ENCODE measurements at regions not wholly inside any gene's neighbourhood (a gene's known extent, or its start where the extent isn't known, plus 50 kb on each side); places are given as distances from the start of the nearest gene placed in this dataset.

DNA sequence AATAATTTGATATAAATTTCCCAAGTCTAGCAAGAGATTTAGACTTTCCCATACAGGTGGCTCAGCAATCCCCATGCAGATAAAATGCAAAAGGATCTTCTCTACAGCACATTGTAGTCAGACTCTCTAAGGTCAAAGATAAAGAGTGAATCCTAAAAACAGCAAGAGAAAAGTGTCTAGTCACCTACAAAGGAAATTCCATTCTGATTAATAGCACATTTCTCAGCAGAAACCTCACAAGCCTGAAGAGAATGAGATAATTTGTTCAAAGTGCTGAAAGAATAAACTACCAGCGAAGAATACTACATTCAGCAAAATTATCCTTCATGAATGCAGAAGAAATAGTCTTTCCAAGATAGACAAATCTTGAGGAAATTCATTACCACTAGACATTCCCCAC is 493.3 kb downstream of the PRELID2 start:
- TF ChIP-seq, protein P1, sequence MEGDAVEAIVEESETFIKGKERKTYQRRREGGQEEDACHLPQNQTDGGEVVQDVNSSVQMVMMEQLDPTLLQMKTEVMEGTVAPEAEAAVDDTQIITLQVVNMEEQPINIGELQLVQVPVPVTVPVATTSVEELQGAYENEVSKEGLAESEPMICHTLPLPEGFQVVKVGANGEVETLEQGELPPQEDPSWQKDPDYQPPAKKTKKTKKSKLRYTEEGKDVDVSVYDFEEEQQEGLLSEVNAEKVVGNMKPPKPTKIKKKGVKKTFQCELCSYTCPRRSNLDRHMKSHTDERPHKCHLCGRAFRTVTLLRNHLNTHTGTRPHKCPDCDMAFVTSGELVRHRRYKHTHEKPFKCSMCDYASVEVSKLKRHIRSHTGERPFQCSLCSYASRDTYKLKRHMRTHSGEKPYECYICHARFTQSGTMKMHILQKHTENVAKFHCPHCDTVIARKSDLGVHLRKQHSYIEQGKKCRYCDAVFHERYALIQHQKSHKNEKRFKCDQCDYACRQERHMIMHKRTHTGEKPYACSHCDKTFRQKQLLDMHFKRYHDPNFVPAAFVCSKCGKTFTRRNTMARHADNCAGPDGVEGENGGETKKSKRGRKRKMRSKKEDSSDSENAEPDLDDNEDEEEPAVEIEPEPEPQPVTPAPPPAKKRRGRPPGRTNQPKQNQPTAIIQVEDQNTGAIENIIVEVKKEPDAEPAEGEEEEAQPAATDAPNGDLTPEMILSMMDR (IDR thresholded peaks at IDR 0.05), result no peak
- no peak for DNase-seq (ENCODE audit: extremely low spot score, unreplicated experiment)
- Mint-ChIP-seq H3K27me3 (ENCODE audit: unreplicated experiment) (no peaks in the 10 kb centered on the region), H3K9me3 (ENCODE audit: unreplicated experiment) (no peaks in the 10 kb centered on the region), H3K27ac (ENCODE audit: unreplicated experiment) (no peak overlapping the region), H3K36me3 (ENCODE audit: unreplicated experiment) (peaks cover 7% of the 10 kb centered on the region), H3K4me3 (ENCODE audit: unreplicated experiment) (no peak overlapping the region), H3K4me1 (ENCODE audit: unreplicated experiment) (peaks cover 14% of the 10 kb centered on the region)

DNA sequence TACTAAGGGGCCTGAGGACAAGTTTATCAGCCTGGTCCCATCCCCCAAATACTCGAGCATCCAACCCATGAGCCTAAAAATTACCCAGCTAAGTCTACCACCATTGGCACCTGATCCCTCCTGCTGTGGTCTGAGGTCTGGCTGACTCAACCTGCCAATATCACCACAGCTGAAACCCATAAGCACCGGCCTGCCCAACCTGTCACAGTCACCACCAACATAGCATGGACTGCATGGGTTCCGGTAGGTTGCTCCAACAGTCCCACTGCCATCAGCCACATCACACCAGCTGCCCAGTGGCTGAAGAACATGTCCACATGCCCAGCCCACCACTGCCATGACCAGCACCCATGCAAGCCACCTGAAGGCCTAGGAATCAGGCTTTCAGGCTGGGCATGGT is 495.0 kb downstream of the PRELID2 start:
- H3K9me3 Mint-ChIP-seq (ENCODE audit: unreplicated experiment), result peaks cover 4% of the 10 kb centered on the region
- TF ChIP-seq, protein P1 (IDR thresholded peaks at IDR 0.05), result no peak
- H3K27ac Mint-ChIP-seq (ENCODE audit: unreplicated experiment), result no peak overlapping the region
- H3K36me3 Mint-ChIP-seq (ENCODE audit: unreplicated experiment), result peaks cover 7% of the 10 kb centered on the region
- no peak overlapping the region for H3K4me3 Mint-ChIP-seq (ENCODE audit: unreplicated experiment)
- H3K27me3 Mint-ChIP-seq (ENCODE audit: unreplicated experiment), result no peaks in the 10 kb centered on the region
- no peaks in the 10 kb centered on the region for H3K4me1 Mint-ChIP-seq (ENCODE audit: unreplicated experiment)
- no peak for DNase-seq (ENCODE audit: extremely low spot score, unreplicated experiment)

DNA sequence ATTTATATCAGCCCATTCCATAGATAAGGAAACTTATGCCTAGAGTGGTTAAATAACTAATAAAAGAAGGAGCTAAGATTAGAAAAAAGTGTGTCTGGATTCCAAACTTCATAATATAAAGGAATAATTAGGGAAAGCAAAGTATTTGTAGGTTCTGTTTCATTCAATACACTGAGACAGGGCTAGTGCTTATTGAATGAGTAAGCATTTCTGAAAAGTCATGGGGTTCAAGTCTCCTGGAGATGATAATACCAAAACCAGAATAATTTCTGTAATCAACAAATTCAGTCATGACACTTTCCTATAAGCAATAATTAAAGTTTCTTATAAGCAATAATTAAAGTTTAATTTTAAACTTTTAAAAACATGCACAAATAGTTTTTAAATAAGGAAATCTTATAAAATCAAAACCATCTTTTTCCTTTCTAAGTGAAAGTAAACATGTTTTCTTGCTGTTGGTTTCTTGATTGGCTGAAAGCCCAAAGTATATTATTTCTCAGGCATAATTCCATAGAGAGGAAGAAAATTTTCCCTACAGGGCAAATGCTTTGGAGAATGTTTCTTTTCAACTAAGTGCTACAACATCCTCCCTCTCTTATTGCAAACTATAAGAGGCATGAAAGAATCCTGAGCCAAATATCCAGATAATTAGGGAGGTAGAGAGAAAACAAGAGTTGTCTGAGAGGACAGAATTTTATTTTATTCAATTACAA is 510.2 kb downstream of the PRELID2 start:
- TF ChIP-seq, protein P1 (IDR thresholded peaks at IDR 0.05), result no peak
- no peak for DNase-seq (ENCODE audit: extremely low spot score, unreplicated experiment)
- no peaks in the 10 kb centered on the region for H3K36me3 Mint-ChIP-seq (ENCODE audit: unreplicated experiment)
- H3K27ac Mint-ChIP-seq (ENCODE audit: unreplicated experiment), result peak overlapping the region; percentile 87
- peaks cover 26% of the 10 kb centered on the region for H3K4me1 Mint-ChIP-seq (ENCODE audit: unreplicated experiment)
- H3K27me3 Mint-ChIP-seq (ENCODE audit: unreplicated experiment), result no peaks in the 10 kb centered on the region
- peaks cover 7% of the 10 kb centered on the region for H3K9me3 Mint-ChIP-seq (ENCODE audit: unreplicated experiment)
- no peak overlapping the region for H3K4me3 Mint-ChIP-seq (ENCODE audit: unreplicated experiment)

DNA sequence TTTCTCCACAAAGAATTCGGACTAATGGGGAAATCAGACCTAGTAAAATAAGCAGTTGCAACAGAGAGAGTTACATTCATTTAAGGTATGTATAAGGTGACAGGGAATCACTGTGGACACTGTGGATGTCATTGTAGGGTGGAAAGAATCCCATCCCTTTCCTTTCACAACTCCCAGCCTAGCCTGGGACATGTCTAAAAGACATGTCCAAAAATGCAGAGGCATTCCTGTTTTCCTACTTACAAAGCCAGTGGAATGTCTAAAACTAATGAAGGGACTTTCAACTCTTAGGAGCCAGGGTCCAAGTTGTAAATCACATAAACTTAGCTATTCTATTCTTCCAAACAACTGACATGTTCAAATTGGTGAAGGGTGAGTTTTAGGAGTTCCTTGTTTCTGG is 511.0 kb downstream of the PRELID2 start:
- no peaks in the 10 kb centered on the region for H3K27me3 Mint-ChIP-seq (ENCODE audit: unreplicated experiment)
- H3K27ac Mint-ChIP-seq (ENCODE audit: unreplicated experiment), result peak overlapping the region; percentile 87
- no peak overlapping the region for H3K4me3 Mint-ChIP-seq (ENCODE audit: unreplicated experiment)
- peaks cover 26% of the 10 kb centered on the region for H3K4me1 Mint-ChIP-seq (ENCODE audit: unreplicated experiment)
- H3K36me3 Mint-ChIP-seq (ENCODE audit: unreplicated experiment), result no peaks in the 10 kb centered on the region
- TF ChIP-seq, protein P1 (IDR thresholded peaks at IDR 0.05), result no peak
- H3K9me3 Mint-ChIP-seq (ENCODE audit: unreplicated experiment), result no peaks in the 10 kb centered on the region
- DNase-seq (ENCODE audit: extremely low spot score, unreplicated experiment), result no peak

DNA sequence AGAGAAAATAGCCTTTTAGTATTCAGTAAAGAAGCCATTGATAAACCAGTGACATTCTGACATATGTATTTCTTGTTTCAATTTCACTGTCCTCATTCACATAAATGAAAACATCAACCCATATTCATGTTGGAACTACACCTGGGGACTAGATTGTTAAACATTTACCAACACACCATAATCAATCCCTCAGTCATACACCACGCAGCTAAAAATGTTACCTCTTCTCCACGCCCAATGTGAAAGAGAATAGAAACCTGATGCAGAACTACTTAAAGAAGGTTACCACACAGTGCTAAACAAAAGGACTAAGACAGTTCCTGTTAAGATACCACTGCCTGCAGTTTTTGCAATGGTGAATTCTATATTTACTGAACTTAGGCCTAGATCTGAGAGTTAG is 518.9 kb downstream of the PRELID2 start:
- TF ChIP-seq, protein P1 (IDR thresholded peaks at IDR 0.05), result no peak
- DNase-seq (ENCODE audit: extremely low spot score, unreplicated experiment), result no peak
- no peaks in the 10 kb centered on the region for H3K27me3 Mint-ChIP-seq (ENCODE audit: unreplicated experiment)
- no peaks in the 10 kb centered on the region for H3K4me1 Mint-ChIP-seq (ENCODE audit: unreplicated experiment)
- H3K27ac Mint-ChIP-seq (ENCODE audit: unreplicated experiment), result no peak overlapping the region
- H3K4me3 Mint-ChIP-seq (ENCODE audit: unreplicated experiment), result no peak overlapping the region
- no peaks in the 10 kb centered on the region for H3K9me3 Mint-ChIP-seq (ENCODE audit: unreplicated experiment)
- no peaks in the 10 kb centered on the region for H3K36me3 Mint-ChIP-seq (ENCODE audit: unreplicated experiment)
